DMS 273 (cell line): ENCODE measurements at regions not wholly inside any gene's neighbourhood (a gene's known extent, or its start where the extent isn't known, plus 50 kb on each side); places are given as distances from the start of the nearest gene placed in this dataset.
"Not testable (repeated sequence)": the region's sequence is repeated elsewhere in the genome, so short reads cannot be mapped to it uniquely, and the experiment has no call there.

Source experiments
- DNase-seq: peaks from one replicate; lab custom pipeline; 2025; ENCODE audit not compliant: unreplicated experiment; lab: John Stamatoyannopoulos, UW

GRCh38 chr19:22545751-22546150 is 88.4 kb upstream of the ZNF492 start:
- DNase-seq = peak; percentile 72

- DNase-seq = no peak
These were observed 100.4 kb upstream of the ZNF492 start for GRCh38 chr19:22533761-22534160.

- DNase-seq = peak; percentile 7
These were observed 101.5 kb upstream of the ZNF492 start for GRCh38 chr19:22532388-22533300.

- no peak for DNase-seq
These were observed 104.1 kb upstream of the ZNF492 start for GRCh38 chr19:22530042-22530441.

- no peak for DNase-seq
These were observed 105.2 kb upstream of the ZNF492 start for GRCh38 chr19:22528956-22529355.

GRCh38 chr19:22527554-22527953 is 105.4 kb upstream of the ZNF98 start:
- DNase-seq = no peak

- no peak for DNase-seq
These were observed 104.6 kb upstream of the ZNF98 start for GRCh38 chr19:22526661-22527272.

- DNase-seq = no peak
These were observed 101.8 kb upstream of the ZNF98 start for GRCh38 chr19:22523940-22524339.

GRCh38 chr19:22519562-22519961 is 97.4 kb upstream of the ZNF98 start:
- peak; percentile 4 for DNase-seq

- DNase-seq = no peak
These were observed 97.0 kb upstream of the ZNF98 start for GRCh38 chr19:22519152-22519551.

GRCh38 chr19:22517496-22518411 is 95.6 kb upstream of the ZNF98 start:
- DNase-seq = no peak

GRCh38 chr19:22515435-22515834 is 93.3 kb upstream of the ZNF98 start:
- DNase-seq = no peak

- no peak for DNase-seq
These were observed 81.4 kb upstream of the ZNF98 start for GRCh38 chr19:22503524-22503923.

- DNase-seq = peak; percentile 8
These were observed 80.6 kb upstream of the ZNF98 start for GRCh38 chr19:22502766-22503165.

- not testable (repeated sequence) for DNase-seq
These were observed 76.8 kb upstream of the ZNF98 start for GRCh38 chr19:22498831-22499430.

- no peak for DNase-seq
These were observed 69.6 kb upstream of the ZNF98 start for GRCh38 chr19:22491746-22492145.

GRCh38 chr19:22483514-22483913 is 61.4 kb upstream of the ZNF98 start:
- DNase-seq = not testable (repeated sequence)

- DNase-seq = no peak
These were observed 50.1 kb upstream of the ZNF98 start for GRCh38 chr19:22472180-22472637.
